ENCODE measurements at regions not wholly inside any gene's neighbourhood (a gene's known extent, or its start where the extent isn't known, plus 50 kb on each side); places are given as distances from the start of the nearest gene placed in this dataset.

- H3K4me3 ChIP-seq (ENCODE audit: low read length): no peak overlapping the region
- TF ChIP-seq, protein P1, sequence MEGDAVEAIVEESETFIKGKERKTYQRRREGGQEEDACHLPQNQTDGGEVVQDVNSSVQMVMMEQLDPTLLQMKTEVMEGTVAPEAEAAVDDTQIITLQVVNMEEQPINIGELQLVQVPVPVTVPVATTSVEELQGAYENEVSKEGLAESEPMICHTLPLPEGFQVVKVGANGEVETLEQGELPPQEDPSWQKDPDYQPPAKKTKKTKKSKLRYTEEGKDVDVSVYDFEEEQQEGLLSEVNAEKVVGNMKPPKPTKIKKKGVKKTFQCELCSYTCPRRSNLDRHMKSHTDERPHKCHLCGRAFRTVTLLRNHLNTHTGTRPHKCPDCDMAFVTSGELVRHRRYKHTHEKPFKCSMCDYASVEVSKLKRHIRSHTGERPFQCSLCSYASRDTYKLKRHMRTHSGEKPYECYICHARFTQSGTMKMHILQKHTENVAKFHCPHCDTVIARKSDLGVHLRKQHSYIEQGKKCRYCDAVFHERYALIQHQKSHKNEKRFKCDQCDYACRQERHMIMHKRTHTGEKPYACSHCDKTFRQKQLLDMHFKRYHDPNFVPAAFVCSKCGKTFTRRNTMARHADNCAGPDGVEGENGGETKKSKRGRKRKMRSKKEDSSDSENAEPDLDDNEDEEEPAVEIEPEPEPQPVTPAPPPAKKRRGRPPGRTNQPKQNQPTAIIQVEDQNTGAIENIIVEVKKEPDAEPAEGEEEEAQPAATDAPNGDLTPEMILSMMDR (conservative IDR thresholded peaks at IDR 0.05; ENCODE audit: low read depth, low read length): no peak
- no peak for DNase-seq (ENCODE audit: low read depth)
Measured at GRCh38 chr4:65738134-65738533, 67.8 kb upstream of the EPHA5 start.

GRCh38 chr4:65737672-65738071 lies 67.4 kb upstream of the EPHA5 start:
- no peak overlapping the region for H3K4me3 ChIP-seq (ENCODE audit: low read length)
- TF ChIP-seq, protein P1 (conservative IDR thresholded peaks at IDR 0.05; ENCODE audit: low read depth, low read length): no peak
- DNase-seq (ENCODE audit: low read depth): no peak

GRCh38 chr4:65724973-65725372 lies 54.7 kb upstream of the EPHA5 start:
- TF ChIP-seq, protein P1 (conservative IDR thresholded peaks at IDR 0.05; ENCODE audit: low read depth, low read length): no peak
- DNase-seq (ENCODE audit: low read depth): no peak
- no peak overlapping the region for H3K4me3 ChIP-seq (ENCODE audit: low read length)

Data from retinal pigment epithelial cell (primary cell).